Stomach (tissue), 4 donors: ENCODE measurements at regions not wholly inside any gene's neighbourhood (a gene's known extent, or its start where the extent isn't known, plus 50 kb on each side); places are given as distances from the start of the nearest gene placed in this dataset.

Source experiments
- EP300 ChIP-seq: sonication (generic); formaldehyde crosslinking; IDR thresholded peaks from one replicate; pipeline ENCODE4 v1.6.1; 2017; ENCODE audit warnings: antibody characterized with exemption
- POLR2A ChIP-seq, 4 donors: fragments of 450-650 bp; IDR thresholded peaks; one replicate each; pipeline ENCODE4 v1.6.1; 2016; ENCODE audit warnings: antibody characterized with exemption in 4 of 4, control low read depth in 2 of 4, mild to moderate bottlenecking in 1 of 4, moderate library complexity in 1 of 4
- POLR2AphosphoS5 ChIP-seq, 3 donors: sonication (generic); formaldehyde crosslinking; IDR thresholded peaks; one replicate each; pipeline ENCODE4 v1.6.1; 2016; ENCODE audit warnings: antibody characterized with exemption in 3 of 3
- TF ChIP-seq, protein P1 (sequence below), 7 experiments: fragments of 450-650 bp in 4 of 7; fragments of 200-600 bp in 3 of 7; sonication (generic) in 3 of 7; IDR thresholded peaks; one replicate each; pipeline ENCODE4 v1.5.1; 2016 to 2019; ENCODE audit warnings: antibody characterized with exemption in 7 of 7, control low read depth in 2 of 7, mild to moderate bottlenecking in 1 of 7

GRCh38 chr3:86653661-86654205, 337.2 kb downstream of the VGLL3 start:
- TF ChIP-seq, protein P1, sequence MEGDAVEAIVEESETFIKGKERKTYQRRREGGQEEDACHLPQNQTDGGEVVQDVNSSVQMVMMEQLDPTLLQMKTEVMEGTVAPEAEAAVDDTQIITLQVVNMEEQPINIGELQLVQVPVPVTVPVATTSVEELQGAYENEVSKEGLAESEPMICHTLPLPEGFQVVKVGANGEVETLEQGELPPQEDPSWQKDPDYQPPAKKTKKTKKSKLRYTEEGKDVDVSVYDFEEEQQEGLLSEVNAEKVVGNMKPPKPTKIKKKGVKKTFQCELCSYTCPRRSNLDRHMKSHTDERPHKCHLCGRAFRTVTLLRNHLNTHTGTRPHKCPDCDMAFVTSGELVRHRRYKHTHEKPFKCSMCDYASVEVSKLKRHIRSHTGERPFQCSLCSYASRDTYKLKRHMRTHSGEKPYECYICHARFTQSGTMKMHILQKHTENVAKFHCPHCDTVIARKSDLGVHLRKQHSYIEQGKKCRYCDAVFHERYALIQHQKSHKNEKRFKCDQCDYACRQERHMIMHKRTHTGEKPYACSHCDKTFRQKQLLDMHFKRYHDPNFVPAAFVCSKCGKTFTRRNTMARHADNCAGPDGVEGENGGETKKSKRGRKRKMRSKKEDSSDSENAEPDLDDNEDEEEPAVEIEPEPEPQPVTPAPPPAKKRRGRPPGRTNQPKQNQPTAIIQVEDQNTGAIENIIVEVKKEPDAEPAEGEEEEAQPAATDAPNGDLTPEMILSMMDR (IDR thresholded peaks at IDR 0.05) = no peak
- no peak for TF ChIP-seq POLR2A (IDR thresholded peaks at IDR 0.05)
- no peak for TF ChIP-seq EP300
- no peak for TF ChIP-seq POLR2AphosphoS5 (IDR thresholded peaks at IDR 0.05)
